Heart left ventricle (tissue), 16 donors: ENCODE measurements at regions not wholly inside any gene's neighbourhood (a gene's known extent, or its start where the extent isn't known, plus 50 kb on each side); places are given as distances from the start of the nearest gene placed in this dataset.
A peak's percentile ranks its signal among the peaks of the same experiment; 100 is the strongest.

ENCODE experiments used
- ATAC-seq, 4 donors: fragments of 200-7000 bp; cut with Tn5 transposase; one replicate each; pipeline ENCODE4 v1.9.1; 2020 to 2022; ENCODE audit warnings: moderate library complexity in 4 of 4, mild to moderate bottlenecking in 3 of 4, moderate number of reproducible peaks in 1 of 4
- DNase-seq, 5 donors: peaks; one replicate each; pipeline ENCODE4 v3.0.0-alpha.2; 2020
- H3K27ac ChIP-seq, 12 donors: fragments of 200-600 bp; sonication (generic) in 4 of 12; one replicate each; pipeline versions ENCODE4 v1.5.0 to v1.8.0; 2016 to 2022; ENCODE audit warnings: mild to moderate bottlenecking in 2 of 12
- H3K27me3 ChIP-seq, 9 donors: fragments of 200-600 bp; sonication (generic) in 2 of 9; one replicate each; pipeline versions ENCODE4 v1.5.1 to v1.8.0; 2016 to 2022; ENCODE audit warnings: mild to moderate bottlenecking in 3 of 9
- H3K36me3 ChIP-seq, 9 donors: fragments of 200-600 bp; sonication (generic) in 2 of 9; one replicate each; pipeline versions ENCODE4 v1.5.0 to v1.8.0; 2018 to 2022; ENCODE audit warnings: mild to moderate bottlenecking in 2 of 9
- H3K4me1 ChIP-seq, 12 donors: fragments of 200-600 bp; sonication (generic) in 4 of 12; one replicate each; pipeline versions ENCODE4 v1.5.0 to v1.8.0; 2016 to 2022; ENCODE audit warnings: mild to moderate bottlenecking in 3 of 12
- H3K4me3 ChIP-seq, 12 donors: fragments of 200-600 bp; sonication (generic) in 4 of 12; one replicate each; pipeline versions ENCODE4 v1.5.0 to v1.8.0; 2017 to 2022; ENCODE audit warnings: mild to moderate bottlenecking in 9 of 12, moderate library complexity in 4 of 12
- H3K9me3 ChIP-seq, 12 donors: fragments of 200-600 bp; sonication (generic) in 4 of 12; one replicate each; pipeline versions ENCODE4 v1.5.0 to v1.8.0; 2016 to 2022; ENCODE audit warnings: mild to moderate bottlenecking in 1 of 12
- CTCF ChIP-seq, 12 donors: fragments of 200-600 bp; sonication (generic) in 4 of 12; IDR thresholded peaks; one replicate each; pipeline versions ENCODE4 v1.5.0 to v1.8.0; 2018 to 2022; ENCODE audit warnings: antibody characterized with exemption in 12 of 12, mild to moderate bottlenecking in 5 of 12
- POLR2A ChIP-seq, 2 donors: fragments of 450-650 bp; IDR thresholded peaks; one replicate each; pipeline ENCODE4 v1.6.1; 2017; ENCODE audit warnings: antibody characterized with exemption in 2 of 2, mild to moderate bottlenecking in 2 of 2, moderate library complexity in 2 of 2
- WGBS, 4 donors: extraction: QIAGEN DNeasy Blood & Tissue Kit in 2 of 4; methylation state at CpG; one replicate each; pipeline versions ENCODE4 v1.1.5 to v1.1.7; 2013 to 2018; 5-methylcytosine and 5-hydroxymethylcytosine counted together
- intact Hi-C, 10 donors: fragments of 100-400 bp; cut with DNase I; formaldehyde crosslinking; loops; one replicate each; pipeline versions ENCODE4 v1.11.1 to v1.14.2; 2022
- donor health status: ischemic (EF 13 %, LVEDD 7.1; RV severe dilation, severe dysfunction).
- donor health status: healthy with polysubstance abuse.
- donor health status: DM: no; HTN: yes; CAD: no.
- donor health status: DM: no; HTN: no; CAD: no.
- donor health status: ischemic (EF 25% LVEDD 6.9; RV normal size, moderate dysfunction).
- donor health status: ischemic (EF 25% LVEDD 5.7; RV mildly dilated, moderate dysfunction).
- donor health status: healthy.
- donor health status: DM: yes; HTN: yes; CAD: no.
- donor health status: ischemic (EF 35%, LVEDD 5.7; RV mildly dilated, moderate dysfunction).
- donor health status: nonischemic (EF 11% LVEDD 7.7; RV severe dilation, severe dysfunction).
- donor health status: DM: yes; HTN: yes; CAD: no.
- donor health status: PGD.
- donor health status: ischemic (EF 29% LVEDD 5.4; RV normal size, mild dysfunction).
- donor health status: nonischemic (EF 23%, LVEDD 6.1; RV moderate dilation, normal function).

- Histone ChIP-seq H3K4me3 (no peak overlapping the region), H3K36me3 (peaks cover 0 to 26% (median 13%) of the 10 kb centered on the region in 9 donors), H3K27me3 (no peaks in the 10 kb centered on the region), H3K27ac (no peak overlapping the region), H3K4me1 (peaks cover 0 to 25% (median 12%) of the 10 kb centered on the region in 12 donors), H3K9me3 (no peaks in the 10 kb centered on the region)
- TF ChIP-seq CTCF (IDR thresholded peaks at IDR 0.05): no peak
- intact Hi-C loops: loop anchor here in 6 of 10 donors (2.0 to 5.0 kb wide), 5 partner anchors 263 to 1247 kb away; no protein-coding TSS in a partner anchor
- 82 to 84% (median 83%) methylated on average over 11 of the region's 11 CpGs for WGBS, 4 donors
- no peak for ATAC-seq
- no peak for DNase-seq
Observed at GRCh38 chr14:100381395-100382105, 58.4 kb downstream of the SLC25A47 start.

- Histone ChIP-seq H3K27me3 (no peaks in the 10 kb centered on the region), H3K36me3 (peaks cover 0 to 26% (median 13%) of the 10 kb centered on the region in 9 donors), H3K27ac (no peak overlapping the region), H3K4me3 (no peak overlapping the region), H3K9me3 (no peaks in the 10 kb centered on the region), H3K4me1 (peaks cover 0 to 19% (median 7%) of the 10 kb centered on the region in 12 donors)
- DNase-seq (no peak), ATAC-seq (no peak)
- WGBS, 4 donors: 78 to 90% (median 87%) methylated on average over 7 of the region's 7 CpGs
- no peak for TF ChIP-seq POLR2A (IDR thresholded peaks at IDR 0.05)
- TF ChIP-seq CTCF (IDR thresholded peaks at IDR 0.05): no peak
- intact Hi-C loops: loop anchor here in 6 of 10 donors (2.0 to 5.0 kb wide), 5 partner anchors 263 to 1247 kb away; no protein-coding TSS in a partner anchor
Observed at GRCh38 chr14:100382106-100382455, 58.9 kb downstream of the SLC25A47 start.

- WGBS, 4 donors: 25 to 39% (median 32%) methylated on average over 8 to 10 of the region's 10 CpGs
Observed at GRCh38 chr14:100383727-100384158, 60.6 kb downstream of the SLC25A47 start.

More at GRCh38 chr14:100383727-100384158, 60.6 kb downstream of the SLC25A47 start:
- DNase-seq (peak; percentile 34 to 77 (median 56)), ATAC-seq (peak; percentile 64 to 78 (median 74))
- intact Hi-C loops: loop anchor here in 9 of 10 donors (2.0 to 5.0 kb wide), 7 partner anchors 261 to 1245 kb away; no protein-coding TSS in a partner anchor
- Histone ChIP-seq H3K27ac (no peak overlapping the region), H3K36me3 (peaks cover 0 to 26% (median 13%) of the 10 kb centered on the region in 9 donors), H3K9me3 (no peaks in the 10 kb centered on the region), H3K4me1 (peaks cover 0 to 9% (median 1%) of the 10 kb centered on the region in 12 donors), H3K4me3 (no peak overlapping the region), H3K27me3 (no peaks in the 10 kb centered on the region)
- TF ChIP-seq CTCF (IDR thresholded peaks at IDR 0.05) (peak; percentile 66 to 85 (median 77)), POLR2A (IDR thresholded peaks at IDR 0.05) (no peak)
